Endothelial cell of umbilical vein (primary cell): ENCODE measurements at regions not wholly inside any gene's neighbourhood (a gene's known extent, or its start where the extent isn't known, plus 50 kb on each side); places are given as distances from the start of the nearest gene placed in this dataset.

ENCODE experiments used
- BruUV-seq: library from RNA; stranded (reverse); fragments of 400-500 nt; replicated peaks from 2 replicates; lab custom pipeline; 2021; lab: Mats Ljungman, UMichigan
- CTCF ChIA-PET: fragments of 300-600, 350-600 bp; sonication (Branson Sonifier 250); formaldehyde crosslinking; loops from one replicate; lab custom pipeline; 2021; ENCODE audit warnings: antibody characterized with exemption, inconsistent platforms; lab: Charles Lee
- POLR2A ChIA-PET: fragments of 300-600, 350-600 bp; sonication (Branson Sonifier 250); formaldehyde crosslinking; loops from one replicate; lab custom pipeline; 2021; ENCODE audit warnings: antibody characterized with exemption, inconsistent platforms; lab: Charles Lee
- DNase-seq: peaks from one replicate; pipeline ENCODE4 v3.0.0-alpha.2; 2011; ENCODE audit warnings: low read depth, low spot score
- FAIRE-seq: peaks from 2 replicates; lab custom pipeline; 2011; peaks lifted over from hg19 to GRCh38; lab: Jason Lieb, UNC
- H2AFZ ChIP-seq: 2 replicates; pipeline ENCODE4 v1.6.0; 2012; ENCODE audit warnings: low read depth, low read length, control low read depth, inconsistent platforms
- H3K27ac ChIP-seq: 2 replicates; pipeline ENCODE4 v1.5.1; 2011; ENCODE audit warnings: low read depth, mild to moderate bottlenecking, control low read depth, low read length, moderate library complexity; ENCODE audit not compliant: insufficient read depth
- H3K27me3 ChIP-seq, 2 experiments: 2 replicates each; pipeline versions ENCODE4 v1.6.0 to v1.6.1; 2011; ENCODE audit warnings: low read length in 2 of 2, mixed read lengths in 1 of 2; ENCODE audit not compliant: control insufficient read depth in 2 of 2, insufficient read depth in 2 of 2
- H3K36me3 ChIP-seq, 2 experiments: 2 replicates in 1 of 2; 3 replicates in 1 of 2; pipeline ENCODE4 v1.5.1; 2011; ENCODE audit warnings: low read length in 2 of 2, mild to moderate bottlenecking in 1 of 2, moderate library complexity in 1 of 2; ENCODE audit not compliant: control insufficient read depth in 2 of 2, insufficient read depth in 2 of 2; ENCODE audit errors: extremely low read depth in 1 of 2
- H3K4me1 ChIP-seq: 3 replicates; pipeline ENCODE4 v1.5.1; 2011; ENCODE audit warnings: mild to moderate bottlenecking, low read length; ENCODE audit not compliant: control insufficient read depth, insufficient read depth; ENCODE audit errors: extremely low read depth
- H3K4me2 ChIP-seq: 2 replicates; pipeline ENCODE4 v1.6.1; 2011; ENCODE audit warnings: low read length, control low read depth, mixed read lengths; ENCODE audit not compliant: insufficient read depth
- H3K4me3 ChIP-seq, 3 experiments: fragments of 200-600 bp in 1 of 3; sonication (generic), shearing (Covaris generic) in 1 of 3; replicated peaks in 1 of 3; 2 replicates each; pipeline ENCODE4 v1.5.1; 2011 to 2016; ENCODE audit warnings: control low read depth in 3 of 3, low read length in 3 of 3, mild to moderate bottlenecking in 2 of 3, inconsistent platforms in 1 of 3, low read depth in 1 of 3, moderate library complexity in 1 of 3; ENCODE audit not compliant: insufficient read depth in 1 of 3
- H3K79me2 ChIP-seq: 2 replicates; pipeline ENCODE4 v1.6.0; 2012; ENCODE audit warnings: low read length, inconsistent platforms; ENCODE audit not compliant: control insufficient read depth, insufficient read depth
- H3K9ac ChIP-seq: replicated peaks from 2 replicates; pipeline ENCODE3; 2011; ENCODE audit warnings: low read length, control low read depth; ENCODE audit not compliant: insufficient read depth; ENCODE audit errors: extremely low read depth
- H3K9me1 ChIP-seq: replicated peaks from 3 replicates; pipeline ENCODE4 v1.6.0; 2011; ENCODE audit warnings: mild to moderate bottlenecking, low read length; ENCODE audit not compliant: control insufficient read depth, insufficient read depth; ENCODE audit errors: extremely low read depth
- H3K9me3 ChIP-seq: replicated peaks from 2 replicates; pipeline ENCODE4 v1.5.1; 2012; ENCODE audit warnings: low read length, inconsistent platforms; ENCODE audit not compliant: control insufficient read depth, insufficient read depth
- H4K20me1 ChIP-seq: replicated peaks from 2 replicates; pipeline ENCODE3; 2011; ENCODE audit warnings: mild to moderate bottlenecking, low read length; ENCODE audit not compliant: control insufficient read depth, insufficient read depth; ENCODE audit errors: extremely low read depth
- EZH2 ChIP-seq: IDR thresholded peaks from 2 replicates; pipeline ENCODE4 v1.6.1; 2012; ENCODE audit warnings: borderline replicate concordance, low read depth, mild to moderate bottlenecking, moderate library complexity, low read length, inconsistent platforms; ENCODE audit not compliant: severe bottlenecking
- FOS ChIP-seq: IDR thresholded peaks from 2 replicates; pipeline ENCODE4 v1.6.1; 2011; ENCODE audit warnings: mild to moderate bottlenecking, low read length, moderate library complexity, borderline replicate concordance; ENCODE audit not compliant: insufficient read depth
- GATA2 ChIP-seq: IDR thresholded peaks from 2 replicates; pipeline ENCODE4 v1.7.0; 2011; ENCODE audit warnings: low read depth, mild to moderate bottlenecking, moderate library complexity, mixed read lengths, low read length; ENCODE audit not compliant: insufficient read length, insufficient read depth
- JUN ChIP-seq: IDR thresholded peaks from 2 replicates; pipeline ENCODE4 v1.6.1; 2011; ENCODE audit warnings: borderline replicate concordance, low read depth; ENCODE audit not compliant: insufficient read length, insufficient read depth
- MYC ChIP-seq: IDR thresholded peaks from one replicate; pipeline ENCODE4 v1.6.1; 2011; ENCODE audit warnings: mild to moderate bottlenecking, low read depth, low read length
- POLR2A ChIP-seq: IDR thresholded peaks from 2 replicates; pipeline ENCODE4 v1.6.1; 2012; ENCODE audit warnings: low read depth, mild to moderate bottlenecking, control low read depth, low read length
- POLR2AphosphoS5 ChIP-seq: IDR thresholded peaks from 2 replicates; pipeline ENCODE4 v1.6.1; 2012; ENCODE audit warnings: low read depth, mild to moderate bottlenecking, control low read depth, low read length, moderate library complexity; ENCODE audit not compliant: insufficient read depth
- dilution Hi-C: fragments of 300-500 bp; cut with MboI; formaldehyde crosslinking; loops from one replicate; pipeline ENCODE4 v1.15.0; 2019; ENCODE audit warnings: low sequenced_read_pairs; ENCODE audit not compliant: extremely low pct_ligation_motif_present
- intact Hi-C: fragments of 100-400 bp; cut with micrococcal nuclease; formaldehyde crosslinking; loops from one replicate; pipeline ENCODE4 v1.10.0; 2022
- TF ChIP-seq, protein P1 (sequence below), 2 donors: IDR thresholded peaks; 1 replicate in 1 of 2; 2 replicates in 1 of 2; pipeline ENCODE4 v1.5.1; 2011; ENCODE audit warnings: low read length in 2 of 2, mild to moderate bottlenecking in 2 of 2, moderate library complexity in 2 of 2, control low read depth in 1 of 2, inconsistent platforms in 1 of 2, low read depth in 1 of 2; ENCODE audit not compliant: insufficient read depth in 1 of 2; ENCODE audit errors: extremely low read depth in 1 of 2
- TF ChIP-seq, protein P2 (sequence below): IDR thresholded peaks from 2 replicates; pipeline ENCODE4 v1.6.1; 2011; ENCODE audit not compliant: insufficient read depth, insufficient read length

GRCh38 chr18:78525366-78526111, 454.1 kb upstream of the SALL3 start:
- FAIRE-seq (no peak), DNase-seq (no peak)
- Histone ChIP-seq H3K9ac (no peak overlapping the region), H3K27me3 (no peaks in the 10 kb centered on the region), H3K9me1 (no peaks in the 10 kb centered on the region), H3K79me2 (no peaks in the 10 kb centered on the region), H3K4me2 (no peak overlapping the region), H3K27ac (no peak overlapping the region), H4K20me1 (no peaks in the 10 kb centered on the region), H3K4me1 (no peaks in the 10 kb centered on the region), H3K36me3 (no peaks in the 10 kb centered on the region), H2AFZ (no peak overlapping the region), H3K9me3 (peaks cover 14% of the 10 kb centered on the region), H3K4me3 (no peak overlapping the region)
- no peak for TF ChIP-seq FOS
- TF ChIP-seq POLR2AphosphoS5 = no peak
- TF ChIP-seq EZH2 = no peak
- no peak for TF ChIP-seq JUN
- dilution Hi-C loops = no loop called here
- intact Hi-C loops = no loop called here
- ChIA-PET CTCF (no interaction called here), POLR2A (no interaction called here)
- no TSS peak for BruUV-seq

- no peaks in the 10 kb centered on the region for H4K20me1 ChIP-seq
- ChIA-PET POLR2A (no interaction called here), CTCF (no interaction called here)
- peaks cover 18% of the 10 kb centered on the region for H3K9me3 ChIP-seq
- no peaks in the 10 kb centered on the region for H3K27me3 ChIP-seq
- FAIRE-seq (no peak), DNase-seq (no peak)
- no peak overlapping the region for H3K27ac ChIP-seq
- H2AFZ ChIP-seq = no peak overlapping the region
- no peaks in the 10 kb centered on the region for H3K9me1 ChIP-seq
- no peak overlapping the region for H3K9ac ChIP-seq
- no peak overlapping the region for H3K4me2 ChIP-seq
- TF ChIP-seq POLR2A (no peak), MYC (no peak), FOS (no peak), GATA2 (no peak), EZH2 (no peak), POLR2AphosphoS5 (no peak), JUN (no peak)
- TF ChIP-seq, protein P1, sequence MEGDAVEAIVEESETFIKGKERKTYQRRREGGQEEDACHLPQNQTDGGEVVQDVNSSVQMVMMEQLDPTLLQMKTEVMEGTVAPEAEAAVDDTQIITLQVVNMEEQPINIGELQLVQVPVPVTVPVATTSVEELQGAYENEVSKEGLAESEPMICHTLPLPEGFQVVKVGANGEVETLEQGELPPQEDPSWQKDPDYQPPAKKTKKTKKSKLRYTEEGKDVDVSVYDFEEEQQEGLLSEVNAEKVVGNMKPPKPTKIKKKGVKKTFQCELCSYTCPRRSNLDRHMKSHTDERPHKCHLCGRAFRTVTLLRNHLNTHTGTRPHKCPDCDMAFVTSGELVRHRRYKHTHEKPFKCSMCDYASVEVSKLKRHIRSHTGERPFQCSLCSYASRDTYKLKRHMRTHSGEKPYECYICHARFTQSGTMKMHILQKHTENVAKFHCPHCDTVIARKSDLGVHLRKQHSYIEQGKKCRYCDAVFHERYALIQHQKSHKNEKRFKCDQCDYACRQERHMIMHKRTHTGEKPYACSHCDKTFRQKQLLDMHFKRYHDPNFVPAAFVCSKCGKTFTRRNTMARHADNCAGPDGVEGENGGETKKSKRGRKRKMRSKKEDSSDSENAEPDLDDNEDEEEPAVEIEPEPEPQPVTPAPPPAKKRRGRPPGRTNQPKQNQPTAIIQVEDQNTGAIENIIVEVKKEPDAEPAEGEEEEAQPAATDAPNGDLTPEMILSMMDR (IDR thresholded peaks at IDR 0.05; ENCODE audit: extremely low read depth in 1 of 2, insufficient read depth in 1 of 2, low read depth in 1 of 2, low read length in 2 of 2) = no peak
- TF ChIP-seq, protein P2, sequence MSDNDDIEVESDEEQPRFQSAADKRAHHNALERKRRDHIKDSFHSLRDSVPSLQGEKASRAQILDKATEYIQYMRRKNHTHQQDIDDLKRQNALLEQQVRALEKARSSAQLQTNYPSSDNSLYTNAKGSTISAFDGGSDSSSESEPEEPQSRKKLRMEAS = no peak
- H3K79me2 ChIP-seq = no peaks in the 10 kb centered on the region
- H3K4me1 ChIP-seq = no peaks in the 10 kb centered on the region
- H3K4me3 ChIP-seq = no peak overlapping the region
- no TSS peak for BruUV-seq
- dilution Hi-C loops (no loop called here), intact Hi-C loops (no loop called here)
- no peaks in the 10 kb centered on the region for H3K36me3 ChIP-seq
Observed at GRCh38 chr18:78526275-78526674, 453.3 kb upstream of the SALL3 start.
